WI38 (cell line): ENCODE measurements at regions not wholly inside any gene's neighbourhood (a gene's known extent, or its start where the extent isn't known, plus 50 kb on each side); places are given as distances from the start of the nearest gene placed in this dataset.

Experiments
- H3K4me3 ChIP-seq: 2 replicates; pipeline ENCODE4 v1.5.1; 2011; ENCODE audit warnings: low read depth, mild to moderate bottlenecking, control low read depth, low read length
- TF ChIP-seq, protein P1 (sequence below): IDR thresholded peaks from 2 replicates; pipeline ENCODE4 v1.5.1; 2012; ENCODE audit warnings: low read depth, mild to moderate bottlenecking, control low read depth, low read length

DNA sequence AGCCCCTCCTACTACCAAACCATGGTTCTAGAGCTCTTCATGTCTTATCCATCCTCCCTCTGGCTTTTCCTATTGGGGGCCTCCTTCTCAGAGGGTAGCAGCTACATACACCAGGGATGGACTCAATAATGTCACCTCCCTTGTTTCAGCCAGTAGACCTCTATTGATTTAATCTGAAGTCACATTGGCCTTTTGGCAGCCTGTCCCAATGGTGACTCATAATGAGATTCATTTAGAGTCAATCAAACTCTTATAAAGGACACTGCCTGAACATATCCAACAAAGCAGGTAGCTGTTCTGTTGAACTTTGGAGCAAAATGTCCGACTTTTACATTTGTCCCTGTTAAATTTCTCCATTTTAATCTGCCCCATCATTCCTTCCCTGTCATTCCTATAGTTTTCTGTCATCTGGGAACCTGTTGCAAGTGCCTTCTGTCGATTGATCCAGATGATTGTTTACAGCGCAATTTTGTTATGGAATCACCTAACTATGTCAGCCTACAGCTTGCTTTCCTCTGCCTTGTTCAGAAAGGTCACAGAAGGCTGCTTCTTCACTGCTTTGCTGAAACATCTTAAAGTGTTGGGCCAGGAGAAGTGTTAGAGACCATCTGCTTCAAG, 105.9 kb downstream of the ETS2 start:
- TF ChIP-seq, protein P1, sequence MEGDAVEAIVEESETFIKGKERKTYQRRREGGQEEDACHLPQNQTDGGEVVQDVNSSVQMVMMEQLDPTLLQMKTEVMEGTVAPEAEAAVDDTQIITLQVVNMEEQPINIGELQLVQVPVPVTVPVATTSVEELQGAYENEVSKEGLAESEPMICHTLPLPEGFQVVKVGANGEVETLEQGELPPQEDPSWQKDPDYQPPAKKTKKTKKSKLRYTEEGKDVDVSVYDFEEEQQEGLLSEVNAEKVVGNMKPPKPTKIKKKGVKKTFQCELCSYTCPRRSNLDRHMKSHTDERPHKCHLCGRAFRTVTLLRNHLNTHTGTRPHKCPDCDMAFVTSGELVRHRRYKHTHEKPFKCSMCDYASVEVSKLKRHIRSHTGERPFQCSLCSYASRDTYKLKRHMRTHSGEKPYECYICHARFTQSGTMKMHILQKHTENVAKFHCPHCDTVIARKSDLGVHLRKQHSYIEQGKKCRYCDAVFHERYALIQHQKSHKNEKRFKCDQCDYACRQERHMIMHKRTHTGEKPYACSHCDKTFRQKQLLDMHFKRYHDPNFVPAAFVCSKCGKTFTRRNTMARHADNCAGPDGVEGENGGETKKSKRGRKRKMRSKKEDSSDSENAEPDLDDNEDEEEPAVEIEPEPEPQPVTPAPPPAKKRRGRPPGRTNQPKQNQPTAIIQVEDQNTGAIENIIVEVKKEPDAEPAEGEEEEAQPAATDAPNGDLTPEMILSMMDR, result no peak
- H3K4me3 ChIP-seq, result no peak overlapping the region

DNA sequence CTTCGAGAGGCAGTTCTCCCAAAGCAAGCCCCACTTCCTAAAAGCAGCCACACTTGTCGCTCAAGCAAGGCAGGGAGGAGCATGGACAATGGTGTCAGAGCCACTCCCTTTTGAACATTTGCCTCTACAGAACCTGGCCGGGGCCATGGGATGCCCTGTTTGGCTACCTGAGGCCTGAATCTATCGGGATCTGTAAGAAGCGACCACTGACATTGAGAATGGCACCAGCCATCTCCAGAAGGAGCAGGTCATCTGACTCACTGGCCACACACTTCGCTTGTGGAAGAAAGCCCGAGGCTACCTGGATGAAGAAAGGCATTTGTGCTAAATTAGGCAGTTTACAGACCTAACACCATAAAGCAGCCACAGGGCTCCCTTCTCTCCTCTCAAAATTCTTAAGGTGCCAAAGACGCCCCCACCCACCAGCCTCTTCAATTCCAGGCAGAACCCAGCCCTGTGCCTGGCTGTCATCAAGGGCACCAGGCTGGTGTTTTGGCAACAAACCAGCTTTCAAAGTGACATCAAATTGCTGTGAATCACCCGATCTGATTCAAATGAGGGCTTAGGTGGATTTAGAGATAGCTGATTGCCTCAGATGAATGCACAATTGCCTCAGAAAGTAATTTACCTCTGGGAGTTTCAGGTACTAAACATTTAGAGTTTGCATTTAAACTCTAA, 104.8 kb downstream of the ETS2 start:
- TF ChIP-seq, protein P1, result no peak
- no peak overlapping the region for H3K4me3 ChIP-seq

DNA sequence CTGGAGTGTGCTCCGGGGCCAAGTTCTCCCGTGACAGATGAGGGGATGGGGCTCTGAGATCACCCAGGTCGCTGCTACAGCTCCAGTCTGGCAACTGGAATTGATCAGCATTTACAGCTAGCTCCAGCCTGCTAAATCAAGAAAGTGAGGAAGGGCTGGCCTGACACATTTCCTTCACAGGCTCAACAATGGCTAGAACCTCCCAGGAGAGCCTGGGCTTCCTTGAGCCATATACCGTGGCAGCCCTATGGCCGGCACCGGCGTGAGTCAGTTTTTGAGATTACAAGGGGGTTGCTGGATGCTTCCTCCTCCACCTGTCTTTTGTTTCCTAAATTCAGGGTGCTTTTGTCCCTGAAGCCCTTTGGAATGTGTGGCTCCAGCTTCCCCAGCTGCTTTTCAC, 104.2 kb downstream of the ETS2 start:
- H3K4me3 ChIP-seq, result no peak overlapping the region
- TF ChIP-seq, protein P1, result no peak

DNA sequence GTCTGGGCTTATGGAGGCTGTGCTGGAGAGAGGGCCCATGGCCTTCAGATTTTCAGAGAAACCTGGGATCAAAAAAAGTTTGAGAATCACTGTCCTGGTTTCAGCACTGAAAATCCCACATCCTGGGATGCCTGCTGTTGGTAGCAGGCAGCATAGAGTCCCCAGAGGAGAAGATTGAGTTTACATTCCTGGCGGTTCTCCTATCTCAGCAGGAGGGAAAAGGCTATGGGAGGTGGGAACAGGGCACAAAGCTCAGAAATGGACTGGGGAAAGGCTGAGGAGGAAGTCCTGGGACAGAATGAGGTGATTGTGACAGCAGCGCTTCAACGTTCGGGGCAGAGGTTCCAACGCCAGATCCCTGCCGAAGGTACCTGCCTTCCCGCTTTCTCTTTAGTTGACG, 103.4 kb downstream of the ETS2 start:
- TF ChIP-seq, protein P1, result no peak
- no peak overlapping the region for H3K4me3 ChIP-seq

DNA sequence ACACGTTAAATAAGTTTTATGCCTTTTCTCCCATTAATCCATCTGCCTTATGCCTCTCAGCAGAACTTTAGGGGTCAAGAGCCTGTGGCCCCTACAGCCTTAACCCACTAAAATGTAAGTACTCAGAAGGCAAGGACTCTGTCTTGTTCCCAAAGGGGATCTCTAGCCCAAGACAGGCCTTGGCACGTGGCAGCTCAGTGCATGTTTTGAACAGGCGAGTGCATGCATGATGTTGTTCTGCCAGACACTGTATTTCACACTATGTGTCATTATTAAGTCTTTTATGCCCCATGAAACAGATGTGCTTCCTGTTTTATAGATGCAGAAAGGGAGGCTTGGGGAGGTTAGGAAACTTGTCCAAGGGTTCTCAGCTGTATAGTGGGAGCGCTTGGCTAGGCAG, 102.8 kb downstream of the ETS2 start:
- no peak overlapping the region for H3K4me3 ChIP-seq
- TF ChIP-seq, protein P1, result no peak

DNA sequence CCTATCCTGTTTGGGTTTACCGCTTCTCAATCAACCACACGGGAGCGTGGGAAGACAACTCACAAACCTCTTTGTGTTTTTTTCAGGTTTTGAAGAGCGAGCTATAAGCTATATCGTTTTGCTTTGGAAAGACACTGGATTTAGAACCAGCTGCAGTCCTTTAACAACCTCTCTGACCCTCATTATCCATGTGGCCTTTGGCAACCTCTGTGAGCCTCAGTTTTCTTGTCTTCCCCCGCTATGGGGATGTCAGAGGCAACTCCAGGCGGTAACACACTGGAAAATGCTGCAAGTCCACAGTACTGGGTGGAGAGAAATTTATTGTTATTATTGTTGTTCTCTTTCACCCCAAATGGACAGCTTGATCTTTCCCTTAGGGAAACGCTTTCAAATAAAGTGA, 100.0 kb downstream of the ETS2 start:
- TF ChIP-seq, protein P1, result no peak
- H3K4me3 ChIP-seq, result no peak overlapping the region

DNA sequence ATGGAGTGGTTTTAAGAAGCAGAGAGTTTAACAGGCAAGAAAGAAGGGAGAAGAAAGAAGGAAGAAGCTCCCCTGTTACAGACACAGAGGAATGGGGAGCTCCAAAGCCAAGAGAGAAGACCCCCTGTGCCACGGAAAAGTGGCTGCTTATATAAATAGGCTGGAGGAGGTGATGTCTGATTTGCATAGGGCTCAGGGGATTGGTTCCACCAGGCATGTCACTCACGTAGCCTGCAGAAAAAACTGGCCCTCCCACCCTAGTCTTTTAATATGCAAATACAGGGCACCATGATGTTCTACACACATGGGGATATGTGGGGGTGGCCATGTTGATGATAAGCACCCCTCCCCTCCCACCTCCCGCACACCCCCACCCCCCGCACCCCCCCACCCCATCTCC, 99.6 kb downstream of the ETS2 start:
- no peak overlapping the region for H3K4me3 ChIP-seq
- TF ChIP-seq, protein P1, result no peak
